OCI-LY7 (cell line): ENCODE measurements at regions not wholly inside any gene's neighbourhood (a gene's known extent, or its start where the extent isn't known, plus 50 kb on each side); places are given as distances from the start of the nearest gene placed in this dataset.

Experiments
- BruUV-seq: library from RNA; stranded (reverse); fragments of 400-500 nt; replicated peaks from 2 replicates; lab custom pipeline; 2021; lab: Mats Ljungman, UMichigan
- CTCF ChIA-PET: fragments of 300-600 bp; sonication (Branson Sonifier 250); formaldehyde crosslinking; loops from one replicate; lab custom pipeline; 2022; ENCODE audit warnings: antibody characterized with exemption; ENCODE audit not compliant: unreplicated experiment; lab: Charles Lee
- POLR2A ChIA-PET: fragments of 300-600 bp; sonication (Branson Sonifier 250); formaldehyde crosslinking; loops from one replicate; lab custom pipeline; 2022; ENCODE audit warnings: antibody characterized with exemption; lab: Charles Lee
- DNase-seq: peaks from one replicate; pipeline ENCODE4 v3.0.0-alpha.2; 2015; ENCODE audit warnings: low spot score
- H2AFZ ChIP-seq: fragments of 200-600 bp; sonication (generic), shearing (Covaris generic); 2 replicates; pipeline ENCODE4 v1.6.1; 2014; ENCODE audit warnings: mild to moderate bottlenecking, antibody characterized with exemption, low read length, moderate library complexity
- H3K27ac ChIP-seq: fragments of 200-600 bp; sonication (generic); 2 replicates; pipeline ENCODE4 v1.5.1; 2014; ENCODE audit warnings: mixed run types, low read depth, mild to moderate bottlenecking, moderate library complexity, low read length, inconsistent platforms; ENCODE audit not compliant: poor library complexity, severe bottlenecking
- H3K36me3 ChIP-seq: fragments of 200-600 bp; sonication (generic); 2 replicates; pipeline ENCODE4 v1.6.1; 2014; ENCODE audit warnings: mild to moderate bottlenecking, antibody characterized with exemption, low read length, moderate library complexity, mixed read lengths; ENCODE audit not compliant: insufficient read depth
- H3K4me1 ChIP-seq: fragments of 200-600 bp; sonication (generic); 2 replicates; pipeline ENCODE4 v1.5.1; 2014; ENCODE audit warnings: mild to moderate bottlenecking, low read length; ENCODE audit not compliant: insufficient read depth, poor library complexity, severe bottlenecking
- H3K4me2 ChIP-seq: fragments of 200-600 bp; sonication (generic); 2 replicates; pipeline ENCODE4 v1.6.1; 2014; ENCODE audit warnings: mild to moderate bottlenecking, low read length
- H3K4me3 ChIP-seq: fragments of 200-600 bp; sonication (generic); 2 replicates; pipeline ENCODE4 v1.5.1; 2014; ENCODE audit warnings: mild to moderate bottlenecking, low read depth, low read length; ENCODE audit not compliant: poor library complexity, severe bottlenecking
- H3K79me2 ChIP-seq: fragments of 200-600 bp; sonication (generic); 2 replicates; pipeline ENCODE4 v1.6.1; 2016; ENCODE audit warnings: low read depth, mild to moderate bottlenecking, low read length, moderate library complexity, mixed read lengths; ENCODE audit not compliant: insufficient read depth
- H3K9me2 ChIP-seq: fragments of 200-600 bp; sonication (generic); 2 replicates; pipeline ENCODE4 v1.6.1; 2016; ENCODE audit warnings: mild to moderate bottlenecking, low read length, mixed read lengths; ENCODE audit not compliant: insufficient read depth
- H3K9me3 ChIP-seq: fragments of 200-600 bp; sonication (generic); 2 replicates; pipeline ENCODE4 v1.6.1; 2014; ENCODE audit warnings: mild to moderate bottlenecking, mixed run types, low read length, mixed read lengths
- H4K20me1 ChIP-seq: fragments of 200-600 bp; sonication (generic); 2 replicates; pipeline ENCODE4 v1.6.1; 2014; ENCODE audit warnings: mild to moderate bottlenecking, antibody characterized with exemption, low read length, moderate library complexity, mixed read lengths; ENCODE audit not compliant: insufficient read depth
- EZH2phosphoT487 ChIP-seq: fragments of 200-600 bp; sonication (generic); IDR thresholded peaks from 2 replicates; pipeline ENCODE4 v1.6.1; 2018; ENCODE audit warnings: low read depth, borderline replicate concordance, mild to moderate bottlenecking, mixed run types, antibody characterized with exemption, low read length, moderate library complexity, mixed read lengths
- intact Hi-C: fragments of 100-400 bp; cut with micrococcal nuclease; formaldehyde crosslinking; loops from one replicate; pipeline ENCODE4 v1.10.0; 2022; ENCODE audit not compliant: unreplicated experiment
- TF ChIP-seq, protein P1 (sequence below): fragments of 200-600 bp; sonication (generic); conservative IDR thresholded peaks from 2 replicates; pipeline ENCODE4 v1.5.1; 2014; ENCODE audit warnings: mild to moderate bottlenecking, antibody characterized with exemption, low read length, moderate library complexity, mixed read lengths

DNA sequence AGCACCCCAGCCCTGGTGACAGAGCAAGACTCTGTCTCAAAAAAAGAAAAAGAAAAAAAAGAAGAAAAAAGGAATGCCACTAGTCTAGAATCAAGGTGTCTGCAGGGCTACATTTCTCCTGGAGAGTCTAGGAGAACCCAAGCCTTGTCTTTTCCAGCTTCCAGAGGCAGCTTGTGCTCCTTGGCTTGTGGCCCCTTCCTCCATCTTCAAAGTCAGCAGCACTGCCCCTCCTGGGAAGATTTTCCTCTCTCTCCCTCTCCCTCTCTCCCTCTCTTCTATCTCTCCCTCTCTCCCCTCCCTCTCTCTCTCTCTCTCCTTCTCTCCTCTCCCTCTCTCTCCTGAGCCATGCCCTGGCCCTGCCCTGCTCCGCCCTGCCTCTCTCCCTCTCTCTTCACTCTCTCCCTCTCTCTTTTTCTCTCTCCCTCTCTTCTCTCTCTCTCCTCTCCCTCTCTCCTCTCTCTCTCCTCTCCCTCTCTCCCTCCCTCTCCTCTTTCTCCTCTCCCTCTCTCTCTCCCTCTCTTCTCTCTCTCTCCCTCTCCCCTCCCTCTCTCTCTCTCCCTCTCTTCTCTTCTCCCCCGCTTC lies 97.7 kb upstream of the FGF3 start:
- no TSS peak for BruUV-seq
- H3K4me1 ChIP-seq = no peaks in the 10 kb centered on the region
- ChIA-PET CTCF (no interaction called here), POLR2A (interaction anchor here (0.6 kb wide), 1 partner anchor 282 kb away, joined by 5 read pairs; no protein-coding TSS in a partner anchor)
- no peak overlapping the region for H3K27ac ChIP-seq
- H4K20me1 ChIP-seq = no peaks in the 10 kb centered on the region
- no peaks in the 10 kb centered on the region for H3K36me3 ChIP-seq
- no peak for DNase-seq
- no peak for TF ChIP-seq EZH2phosphoT487
- TF ChIP-seq, protein P1, sequence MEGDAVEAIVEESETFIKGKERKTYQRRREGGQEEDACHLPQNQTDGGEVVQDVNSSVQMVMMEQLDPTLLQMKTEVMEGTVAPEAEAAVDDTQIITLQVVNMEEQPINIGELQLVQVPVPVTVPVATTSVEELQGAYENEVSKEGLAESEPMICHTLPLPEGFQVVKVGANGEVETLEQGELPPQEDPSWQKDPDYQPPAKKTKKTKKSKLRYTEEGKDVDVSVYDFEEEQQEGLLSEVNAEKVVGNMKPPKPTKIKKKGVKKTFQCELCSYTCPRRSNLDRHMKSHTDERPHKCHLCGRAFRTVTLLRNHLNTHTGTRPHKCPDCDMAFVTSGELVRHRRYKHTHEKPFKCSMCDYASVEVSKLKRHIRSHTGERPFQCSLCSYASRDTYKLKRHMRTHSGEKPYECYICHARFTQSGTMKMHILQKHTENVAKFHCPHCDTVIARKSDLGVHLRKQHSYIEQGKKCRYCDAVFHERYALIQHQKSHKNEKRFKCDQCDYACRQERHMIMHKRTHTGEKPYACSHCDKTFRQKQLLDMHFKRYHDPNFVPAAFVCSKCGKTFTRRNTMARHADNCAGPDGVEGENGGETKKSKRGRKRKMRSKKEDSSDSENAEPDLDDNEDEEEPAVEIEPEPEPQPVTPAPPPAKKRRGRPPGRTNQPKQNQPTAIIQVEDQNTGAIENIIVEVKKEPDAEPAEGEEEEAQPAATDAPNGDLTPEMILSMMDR = no peak
- H3K9me2 ChIP-seq = no peaks in the 10 kb centered on the region
- H3K4me2 ChIP-seq = no peak overlapping the region
- no peaks in the 10 kb centered on the region for H3K79me2 ChIP-seq
- intact Hi-C loops = no loop called here
- no peak overlapping the region for H2AFZ ChIP-seq
- no peaks in the 10 kb centered on the region for H3K9me3 ChIP-seq
- H3K4me3 ChIP-seq = no peak overlapping the region

DNA sequence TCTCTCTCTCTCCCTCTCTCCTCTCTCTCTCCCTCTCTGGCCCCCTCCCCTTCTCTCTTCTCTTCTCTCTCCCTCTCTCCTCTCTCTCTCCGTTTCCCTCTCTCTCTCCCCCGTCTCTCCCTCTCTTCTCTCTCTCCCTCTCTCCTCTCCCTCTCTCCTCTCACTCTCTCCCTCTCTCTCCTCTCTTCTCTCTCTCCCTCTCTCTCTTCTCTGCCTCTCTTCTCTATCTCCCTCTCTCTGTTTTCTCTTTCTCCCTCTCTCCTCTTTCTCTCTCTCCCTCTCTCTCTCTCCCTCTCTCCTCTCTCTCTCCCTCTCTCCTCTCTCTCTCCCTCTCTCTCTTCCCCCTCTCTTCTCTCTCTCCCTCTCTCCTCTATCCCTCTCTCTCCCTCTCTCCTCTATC lies 98.3 kb upstream of the FGF3 start:
- no peak for DNase-seq
- BruUV-seq = no TSS peak
- no peaks in the 10 kb centered on the region for H3K36me3 ChIP-seq
- H3K79me2 ChIP-seq = no peaks in the 10 kb centered on the region
- H4K20me1 ChIP-seq = no peaks in the 10 kb centered on the region
- no peak overlapping the region for H2AFZ ChIP-seq
- TF ChIP-seq EZH2phosphoT487 = no peak
- TF ChIP-seq, protein P1 = no peak
- ChIA-PET POLR2A (no interaction called here), CTCF (no interaction called here)
- intact Hi-C loops = no loop called here
- no peaks in the 10 kb centered on the region for H3K9me2 ChIP-seq
- H3K27ac ChIP-seq = no peak overlapping the region
- H3K9me3 ChIP-seq = no peaks in the 10 kb centered on the region
- no peaks in the 10 kb centered on the region for H3K4me1 ChIP-seq
- H3K4me2 ChIP-seq = no peak overlapping the region
- no peak overlapping the region for H3K4me3 ChIP-seq

DNA sequence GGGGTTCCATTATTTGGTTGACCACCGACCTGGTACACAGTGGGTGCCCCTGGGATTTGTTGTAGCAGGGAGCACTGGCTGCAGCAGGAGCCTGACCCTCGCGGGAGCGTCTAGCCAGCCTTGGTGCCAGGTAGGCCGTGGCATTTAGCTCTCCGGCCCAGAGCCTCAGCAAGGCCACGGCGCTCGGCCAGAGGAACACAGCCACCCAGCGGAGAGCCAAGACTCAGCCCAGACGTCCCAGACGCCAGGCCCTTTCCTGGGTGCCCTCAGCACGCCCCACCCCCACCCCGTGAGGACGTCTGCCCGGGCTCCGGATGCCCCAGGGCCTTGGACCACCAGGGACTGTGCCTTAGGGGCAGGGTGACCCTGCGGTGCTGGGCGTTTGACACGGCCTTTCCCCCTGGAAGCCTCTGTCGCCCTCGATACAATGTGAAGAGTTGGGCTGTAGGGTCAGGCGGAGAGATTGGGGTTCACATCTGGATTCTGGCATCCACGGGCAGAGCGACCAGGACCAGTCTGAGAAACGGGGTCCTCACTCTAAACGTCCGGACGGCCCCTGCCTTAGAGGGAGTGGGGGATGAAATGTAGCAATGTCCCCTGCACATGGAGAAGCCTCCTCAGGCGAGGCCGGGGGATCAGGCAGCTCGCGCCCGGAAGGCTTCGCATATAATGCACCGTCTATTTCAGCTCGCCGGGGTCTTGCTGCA lies 99.2 kb upstream of the FGF3 start:
- Histone ChIP-seq H4K20me1 (no peaks in the 10 kb centered on the region), H3K9me3 (no peaks in the 10 kb centered on the region), H3K4me3 (no peak overlapping the region), H3K27ac (no peak overlapping the region), H3K9me2 (no peaks in the 10 kb centered on the region), H2AFZ (no peak overlapping the region), H3K79me2 (no peaks in the 10 kb centered on the region), H3K36me3 (no peaks in the 10 kb centered on the region), H3K4me2 (no peak overlapping the region), H3K4me1 (no peaks in the 10 kb centered on the region)
- no TSS peak for BruUV-seq
- no peak for TF ChIP-seq EZH2phosphoT487
- TF ChIP-seq, protein P1 = no peak
- ChIA-PET POLR2A (no interaction called here), CTCF (no interaction called here)
- intact Hi-C loops = loop anchor here (1.0 kb wide), 1 partner anchor 278 kb away; no protein-coding TSS in a partner anchor
- DNase-seq = no peak
